ENCODE measurements at regions not wholly inside any gene's neighbourhood (a gene's known extent, or its start where the extent isn't known, plus 50 kb on each side); places are given as distances from the start of the nearest gene placed in this dataset.

GRCh38 chr5:104708027-104708426 lies 1145.4 kb upstream of the NUDT12 start:
- DNase-seq (ENCODE audit: low read depth, low spot score), result no peak
- Histone ChIP-seq H3K4me3 (no peak overlapping the region), H3K36me3 (ENCODE audit: insufficient read depth, low read length) (no peaks in the 10 kb centered on the region), H3K9ac (ENCODE audit: insufficient read length) (no peak overlapping the region), H3K27ac (no peak overlapping the region), H3K9me3 (ENCODE audit: low read depth, low read length) (no peaks in the 10 kb centered on the region)
- TF ChIP-seq EZH2 (IDR thresholded peaks at IDR 0.05) (no peak), POLR2AphosphoS5 (IDR thresholded peaks at IDR 0.05; ENCODE audit: borderline replicate concordance, low read depth, low read length) (no peak)

- H3K36me3 ChIP-seq (ENCODE audit: insufficient read depth, low read length), result no peaks in the 10 kb centered on the region
- H3K9me3 ChIP-seq (ENCODE audit: low read depth, low read length), result no peaks in the 10 kb centered on the region
- TF ChIP-seq EZH2 (IDR thresholded peaks at IDR 0.05), result no peak
- TF ChIP-seq FOXP2 (optimal IDR thresholded peaks at IDR 0.05; ENCODE audit: control extremely low read depth, extremely low read length, insufficient read depth), result no peak
- no peak for TF ChIP-seq POLR2AphosphoS5 (IDR thresholded peaks at IDR 0.05; ENCODE audit: borderline replicate concordance, low read depth, low read length)
- no peak overlapping the region for H3K4me3 ChIP-seq
- no peak overlapping the region for H3K9ac ChIP-seq (ENCODE audit: insufficient read length)
- H3K27ac ChIP-seq, result no peak overlapping the region
- DNase-seq (ENCODE audit: low read depth, low spot score), result no peak
These were observed 1144.0 kb upstream of the NUDT12 start for GRCh38 chr5:104706600-104706999.

- DNase-seq (ENCODE audit: low read depth, low spot score), result no peak
- TF ChIP-seq EZH2 (IDR thresholded peaks at IDR 0.05), result no peak
- TF ChIP-seq POLR2AphosphoS5 (IDR thresholded peaks at IDR 0.05; ENCODE audit: borderline replicate concordance, low read depth, low read length), result no peak
- TF ChIP-seq FOXP2 (optimal IDR thresholded peaks at IDR 0.05; ENCODE audit: control extremely low read depth, extremely low read length, insufficient read depth), result no peak
- Histone ChIP-seq H3K9me3 (ENCODE audit: low read depth, low read length) (no peaks in the 10 kb centered on the region), H3K4me3 (no peak overlapping the region), H3K27ac (no peak overlapping the region), H3K36me3 (ENCODE audit: insufficient read depth, low read length) (no peaks in the 10 kb centered on the region), H3K9ac (ENCODE audit: insufficient read length) (no peak overlapping the region)
These were observed 1139.6 kb upstream of the NUDT12 start for GRCh38 chr5:104702212-104702611.

GRCh38 chr5:104699438-104699837 lies 1136.8 kb upstream of the NUDT12 start:
- Histone ChIP-seq H3K27ac (no peak overlapping the region), H3K4me3 (no peak overlapping the region), H3K9ac (ENCODE audit: insufficient read length) (no peak overlapping the region), H3K9me3 (ENCODE audit: low read depth, low read length) (no peaks in the 10 kb centered on the region), H3K36me3 (ENCODE audit: insufficient read depth, low read length) (no peaks in the 10 kb centered on the region)
- DNase-seq (ENCODE audit: low read depth, low spot score), result no peak
- TF ChIP-seq POLR2AphosphoS5 (IDR thresholded peaks at IDR 0.05; ENCODE audit: borderline replicate concordance, low read depth, low read length) (no peak), FOXP2 (optimal IDR thresholded peaks at IDR 0.05; ENCODE audit: control extremely low read depth, extremely low read length, insufficient read depth) (no peak), EZH2 (IDR thresholded peaks at IDR 0.05) (no peak)

GRCh38 chr5:104661256-104661655 lies 1098.7 kb upstream of the NUDT12 start:
- no peak for DNase-seq (ENCODE audit: low read depth, low spot score)
- H3K36me3 ChIP-seq (ENCODE audit: insufficient read depth, low read length), result no peaks in the 10 kb centered on the region
- no peak overlapping the region for H3K4me3 ChIP-seq

GRCh38 chr5:104659497-104659896 lies 1096.9 kb upstream of the NUDT12 start:
- Histone ChIP-seq H3K9me3 (ENCODE audit: low read depth, low read length) (no peaks in the 10 kb centered on the region), H3K9ac (ENCODE audit: insufficient read length) (no peak overlapping the region), H3K27ac (no peak overlapping the region), H3K4me3 (no peak overlapping the region), H3K36me3 (ENCODE audit: insufficient read depth, low read length) (no peaks in the 10 kb centered on the region)
- TF ChIP-seq POLR2AphosphoS5 (IDR thresholded peaks at IDR 0.05; ENCODE audit: borderline replicate concordance, low read depth, low read length), result no peak
- TF ChIP-seq FOXP2 (optimal IDR thresholded peaks at IDR 0.05; ENCODE audit: control extremely low read depth, extremely low read length, insufficient read depth), result no peak
- no peak for TF ChIP-seq EZH2 (IDR thresholded peaks at IDR 0.05)
- no peak for DNase-seq (ENCODE audit: low read depth, low spot score)

More at GRCh38 chr5:104661256-104661655, 1098.7 kb upstream of the NUDT12 start:
- Histone ChIP-seq H3K9me3 (ENCODE audit: low read depth, low read length) (no peaks in the 10 kb centered on the region; the same call in 1 of the 2 replicates), H3K9ac (ENCODE audit: insufficient read length) (no peak overlapping the region), H3K27ac (no peak overlapping the region)
- TF ChIP-seq POLR2AphosphoS5 (IDR thresholded peaks at IDR 0.05; ENCODE audit: borderline replicate concordance, low read depth, low read length), result no peak
- TF ChIP-seq FOXP2 (optimal IDR thresholded peaks at IDR 0.05; ENCODE audit: control extremely low read depth, extremely low read length, insufficient read depth), result no peak
- TF ChIP-seq EZH2 (IDR thresholded peaks at IDR 0.05), result no peak

- Histone ChIP-seq H3K9ac (ENCODE audit: insufficient read length) (no peak overlapping the region), H3K27ac (no peak overlapping the region), H3K9me3 (ENCODE audit: low read depth, low read length) (0 out of 2 replicates have a peak, but pooled peaks cover 3% of the 10 kb centered on the region), H3K36me3 (ENCODE audit: insufficient read depth, low read length) (no peaks in the 10 kb centered on the region; the same call in 1 of the 2 replicates), H3K4me3 (no peak overlapping the region)
- DNase-seq (ENCODE audit: low read depth, low spot score), result no peak
- no peak for TF ChIP-seq POLR2AphosphoS5 (IDR thresholded peaks at IDR 0.05; ENCODE audit: borderline replicate concordance, low read depth, low read length)
- TF ChIP-seq FOXP2 (optimal IDR thresholded peaks at IDR 0.05; ENCODE audit: control extremely low read depth, extremely low read length, insufficient read depth), result no peak
- no peak for TF ChIP-seq EZH2 (IDR thresholded peaks at IDR 0.05)
These were observed 1089.8 kb upstream of the NUDT12 start for GRCh38 chr5:104652271-104652861.

GRCh38 chr5:104650313-104651055 lies 1087.9 kb upstream of the NUDT12 start:
- DNase-seq (ENCODE audit: low read depth, low spot score), result no peak
- Histone ChIP-seq H3K9me3 (ENCODE audit: low read depth, low read length) (0 out of 2 replicates have a peak, but pooled peaks cover 3% of the 10 kb centered on the region), H3K4me3 (no peak overlapping the region), H3K27ac (peak overlapping the region; percentile 47; the same call in 1 of the 2 replicates), H3K36me3 (ENCODE audit: insufficient read depth, low read length) (no peaks in the 10 kb centered on the region; the same call in 1 of the 2 replicates), H3K9ac (ENCODE audit: insufficient read length) (no peak overlapping the region)
- TF ChIP-seq POLR2AphosphoS5 (IDR thresholded peaks at IDR 0.05; ENCODE audit: borderline replicate concordance, low read depth, low read length) (no peak), EZH2 (IDR thresholded peaks at IDR 0.05) (no peak), FOXP2 (optimal IDR thresholded peaks at IDR 0.05; ENCODE audit: control extremely low read depth, extremely low read length, insufficient read depth) (no peak)

Measured in SK-N-MC (cell line).